ENCODE measurements at regions not wholly inside any gene's neighbourhood (a gene's known extent, or its start where the extent isn't known, plus 50 kb on each side); places are given as distances from the start of the nearest gene placed in this dataset.
"Not testable (repeated sequence)": the region's sequence is repeated elsewhere in the genome, so short reads cannot be mapped to it uniquely, and the experiment has no call there.

- in situ Hi-C loops (cut with HindIII; ENCODE audit: low sequenced_read_pairs) = no loop called here
- no peak for DNase-seq (ENCODE audit: low spot score)
These were observed 56.3 kb upstream of the PRDM9 start for GRCh38 chr5:23451156-23451555.

DNA sequence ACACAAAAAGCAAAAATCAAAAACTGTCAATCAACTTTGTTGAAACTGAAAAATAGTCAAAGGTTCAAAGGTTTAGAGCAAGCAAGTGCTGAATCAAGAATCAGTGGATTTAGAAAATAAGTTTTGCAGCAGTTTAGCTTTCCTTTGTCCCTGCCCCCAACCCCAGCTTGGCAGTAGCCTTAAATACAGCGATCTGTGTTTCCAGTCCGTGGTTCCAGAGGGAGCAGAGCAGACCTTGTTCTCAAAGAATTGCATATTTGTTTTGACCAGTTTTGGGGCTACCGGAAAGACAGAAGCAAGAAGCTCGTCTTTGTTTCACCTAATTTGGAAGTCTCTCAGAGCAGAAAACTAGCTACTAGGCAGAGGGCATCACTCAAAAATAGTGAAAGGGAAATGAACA is 57.2 kb upstream of the PRDM9 start:
- no peak for DNase-seq (ENCODE audit: low spot score)
- in situ Hi-C loops (cut with HindIII; ENCODE audit: low sequenced_read_pairs) = no loop called here

DNA sequence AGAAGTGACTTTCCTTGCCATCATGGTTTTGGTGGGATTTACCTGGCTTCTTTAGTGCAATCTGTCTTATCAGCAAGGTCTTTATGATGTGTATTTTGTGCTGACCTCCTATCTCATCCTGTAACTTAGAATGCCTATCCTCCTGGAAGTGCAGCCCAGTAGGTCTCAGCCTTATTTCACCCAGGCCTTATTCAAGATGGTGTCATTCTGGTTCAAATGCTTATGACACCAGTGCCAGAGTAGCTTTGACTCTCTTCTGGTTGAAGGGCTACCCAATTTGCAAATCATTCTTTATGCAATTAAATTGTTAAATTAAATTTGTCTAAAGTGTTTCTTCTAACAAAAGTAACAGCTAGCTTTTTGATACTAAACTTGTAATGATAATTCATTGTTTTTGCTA is 58.8 kb upstream of the PRDM9 start:
- in situ Hi-C loops (cut with HindIII; ENCODE audit: low sequenced_read_pairs) = no loop called here
- no peak for DNase-seq (ENCODE audit: low spot score)

- in situ Hi-C loops (cut with HindIII; ENCODE audit: low sequenced_read_pairs) = no loop called here
- no peak for DNase-seq (ENCODE audit: low spot score)
These were observed 61.0 kb upstream of the PRDM9 start for GRCh38 chr5:23446424-23446823.

- in situ Hi-C loops (cut with HindIII; ENCODE audit: low sequenced_read_pairs) = no loop called here
- no peak for DNase-seq (ENCODE audit: low spot score)
These were observed 61.8 kb upstream of the PRDM9 start for GRCh38 chr5:23445573-23445972.

GRCh38 chr5:23440703-23441102 is 66.7 kb upstream of the PRDM9 start:
- in situ Hi-C loops (cut with HindIII; ENCODE audit: low sequenced_read_pairs) = no loop called here
- DNase-seq (ENCODE audit: low spot score) = no peak

DNA sequence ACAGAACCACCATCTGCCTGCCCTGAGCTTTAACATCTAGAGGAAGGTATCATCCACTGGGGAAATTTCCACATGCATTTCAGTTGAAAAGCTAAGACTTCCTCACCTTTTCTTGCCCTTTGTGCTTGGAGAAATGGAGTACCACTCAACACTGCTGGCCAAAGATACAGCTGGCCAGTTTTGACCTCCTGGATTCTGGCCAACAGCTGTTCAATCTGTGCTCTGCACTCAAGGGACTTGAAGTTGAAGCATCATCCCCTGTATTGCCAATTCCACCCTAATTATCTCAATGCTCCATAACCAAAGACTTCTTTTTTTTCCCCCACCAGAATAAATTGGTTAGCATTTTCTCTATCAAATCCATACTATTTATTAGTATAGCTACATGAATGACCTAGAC is 70.4 kb upstream of the PRDM9 start:
- DNase-seq (ENCODE audit: low spot score) = no peak
- in situ Hi-C loops (cut with HindIII; ENCODE audit: low sequenced_read_pairs) = no loop called here

- in situ Hi-C loops (cut with HindIII; ENCODE audit: low sequenced_read_pairs) = no loop called here
- DNase-seq (ENCODE audit: low spot score) = no peak
These were observed 73.7 kb upstream of the PRDM9 start for GRCh38 chr5:23433534-23434315.

DNA sequence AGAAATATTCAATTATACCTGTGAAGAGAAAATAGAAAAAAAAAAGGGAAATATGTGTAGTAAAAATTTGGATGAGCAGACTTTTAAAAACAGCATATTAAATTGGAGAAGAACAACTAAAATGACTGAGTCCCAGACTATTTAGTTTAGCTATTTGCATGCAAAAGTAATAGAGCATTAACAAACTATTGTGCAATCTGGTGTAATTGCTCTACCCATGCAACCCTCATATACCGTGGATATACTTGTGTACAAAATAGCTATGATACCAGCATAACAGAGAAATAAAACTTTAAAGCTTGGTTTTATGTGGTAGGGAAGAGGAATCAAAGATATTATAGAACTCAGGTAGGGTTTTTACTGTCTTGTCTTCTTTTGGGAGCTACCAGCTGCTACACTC is 78.7 kb upstream of the PRDM9 start:
- in situ Hi-C loops (cut with HindIII; ENCODE audit: low sequenced_read_pairs) = no loop called here
- DNase-seq (ENCODE audit: low spot score) = no peak

DNA sequence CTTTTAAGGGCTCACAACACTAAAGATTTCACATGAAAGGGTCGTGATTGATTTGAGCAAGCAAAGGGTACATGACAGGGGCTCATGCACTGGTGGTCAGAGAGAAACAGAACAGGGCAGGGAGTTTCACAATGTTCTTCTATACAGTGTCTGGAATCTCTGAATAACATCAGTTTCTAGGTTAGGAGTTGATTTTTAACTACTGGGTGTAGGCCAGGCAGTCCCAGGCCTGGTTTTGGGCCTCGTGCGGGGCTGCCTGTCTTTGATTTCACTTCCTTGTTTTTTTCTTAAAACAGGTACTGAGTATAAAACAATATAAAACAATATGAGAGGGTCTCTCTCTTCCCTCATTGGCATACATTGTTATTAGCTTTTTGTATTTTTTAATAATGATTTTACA is 87.2 kb upstream of the PRDM9 start:
- DNase-seq (ENCODE audit: low spot score); in situ Hi-C loops (cut with HindIII; ENCODE audit: low sequenced_read_pairs): not testable (repeated sequence)

- no peak for DNase-seq (ENCODE audit: low spot score)
- in situ Hi-C loops (cut with HindIII; ENCODE audit: low sequenced_read_pairs) = no loop called here
These were observed 88.3 kb upstream of the PRDM9 start for GRCh38 chr5:23419115-23419514.

- no peak for DNase-seq (ENCODE audit: low spot score)
These were observed 94.9 kb upstream of the PRDM9 start for GRCh38 chr5:23412515-23412914.

DNA sequence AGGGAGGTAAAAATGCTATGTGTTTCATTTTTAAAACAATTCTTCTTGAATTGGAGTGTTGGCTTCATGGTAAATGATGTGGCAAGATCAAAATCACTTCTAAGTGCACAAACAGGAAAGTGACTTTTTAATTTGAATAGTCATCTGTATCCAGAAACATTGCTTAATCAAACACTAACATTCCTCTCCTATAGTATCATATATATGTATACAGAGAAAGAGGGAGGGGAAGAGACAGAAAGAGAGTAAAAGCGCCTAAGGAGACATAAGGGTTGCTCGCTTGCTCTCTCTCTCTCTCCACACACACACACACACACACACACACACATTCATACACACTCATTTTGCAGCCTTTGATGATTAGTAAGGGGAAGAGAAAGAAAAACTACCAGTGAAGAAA is 95.4 kb upstream of the PRDM9 start:
- in situ Hi-C loops (cut with HindIII; ENCODE audit: low sequenced_read_pairs) = no loop called here
- no peak for DNase-seq (ENCODE audit: low spot score)

More at GRCh38 chr5:23412515-23412914, 94.9 kb upstream of the PRDM9 start:
- in situ Hi-C loops (cut with HindIII; ENCODE audit: low sequenced_read_pairs) = no loop called here

GRCh38 chr5:23411200-23411599 is 96.2 kb upstream of the PRDM9 start:
- no peak for DNase-seq (ENCODE audit: low spot score)
- in situ Hi-C loops (cut with HindIII; ENCODE audit: low sequenced_read_pairs) = no loop called here

GRCh38 chr5:23410775-23411174 is 96.6 kb upstream of the PRDM9 start:
- DNase-seq (ENCODE audit: low spot score); in situ Hi-C loops (cut with HindIII; ENCODE audit: low sequenced_read_pairs): not testable (repeated sequence)

DNA sequence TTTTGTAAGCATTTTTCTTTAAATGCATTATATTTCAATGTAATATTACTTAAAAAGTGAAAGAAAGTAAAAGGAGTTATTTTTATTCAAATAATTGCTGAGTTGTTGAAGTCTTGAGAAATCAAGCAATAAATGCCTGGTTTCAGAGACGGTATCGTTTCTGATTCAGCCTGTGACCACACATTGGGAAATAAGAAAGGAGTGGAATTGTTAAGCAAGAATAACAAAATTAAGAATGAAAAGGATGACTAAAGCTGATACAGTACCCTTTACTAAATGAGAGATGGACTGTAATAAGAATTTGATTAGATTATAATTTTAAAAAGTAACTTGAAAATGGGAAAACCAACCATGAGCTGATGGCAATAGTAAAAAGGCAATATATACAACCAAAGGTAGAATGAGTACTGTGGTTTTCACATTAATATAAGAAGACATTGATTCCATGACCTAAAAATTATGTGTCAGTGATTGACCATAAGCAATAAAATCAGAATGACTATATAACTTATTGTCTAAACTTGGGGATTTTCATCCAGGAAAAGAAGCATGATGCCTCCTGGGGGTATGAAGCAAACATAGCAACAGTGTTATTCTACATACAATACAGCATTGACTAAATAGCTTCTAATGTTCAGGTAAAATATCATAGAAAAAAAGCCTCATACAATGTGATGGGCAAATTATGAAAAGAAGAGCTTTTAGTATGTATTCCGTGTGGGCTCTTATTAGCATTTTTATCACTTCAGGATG is 101.9 kb upstream of the PRDM9 start:
- DNase-seq (ENCODE audit: low spot score) = no peak
- in situ Hi-C loops (cut with HindIII; ENCODE audit: low sequenced_read_pairs) = no loop called here

GRCh38 chr5:23402585-23402984 is 104.8 kb upstream of the PRDM9 start:
- DNase-seq (ENCODE audit: low spot score) = no peak
- in situ Hi-C loops (cut with HindIII; ENCODE audit: low sequenced_read_pairs) = no loop called here

GRCh38 chr5:23400951-23401350 is 106.5 kb upstream of the PRDM9 start:
- no peak for DNase-seq (ENCODE audit: low spot score)
- in situ Hi-C loops (cut with HindIII; ENCODE audit: low sequenced_read_pairs) = no loop called here

- DNase-seq (ENCODE audit: low spot score) = no peak
- in situ Hi-C loops (cut with HindIII; ENCODE audit: low sequenced_read_pairs) = no loop called here
These were observed 111.1 kb upstream of the PRDM9 start for GRCh38 chr5:23396346-23396745.

GRCh38 chr5:23389291-23390101 is 117.9 kb upstream of the PRDM9 start:
- peak; percentile 20 for DNase-seq (ENCODE audit: low spot score)
- in situ Hi-C loops (cut with HindIII; ENCODE audit: low sequenced_read_pairs) = no loop called here
